ENCODE measurements at regions not wholly inside any gene's neighbourhood (a gene's known extent, or its start where the extent isn't known, plus 50 kb on each side); places are given as distances from the start of the nearest gene placed in this dataset.
"Not testable (repeated sequence)": the region's sequence is repeated elsewhere in the genome, so short reads cannot be mapped to it uniquely, and the experiment has no call there.

- not testable (repeated sequence) for TF ChIP-seq EGR1 (IDR thresholded peaks at IDR 0.05; ENCODE audit: low read depth in 2 of 2); ATF3 (IDR thresholded peaks at IDR 0.05); GABPA (IDR thresholded peaks at IDR 0.05 in 1 of 2, conservative IDR thresholded peaks at IDR 0.05 in 1 of 2); NR2F2 (IDR thresholded peaks at IDR 0.05); JUND (IDR thresholded peaks at IDR 0.05); REST (IDR thresholded peaks at IDR 0.05); RAD21 (IDR thresholded peaks at IDR 0.05); TAF1 (conservative IDR thresholded peaks at IDR 0.05); SP1 (IDR thresholded peaks at IDR 0.05)
- TF ChIP-seq, protein P1, sequence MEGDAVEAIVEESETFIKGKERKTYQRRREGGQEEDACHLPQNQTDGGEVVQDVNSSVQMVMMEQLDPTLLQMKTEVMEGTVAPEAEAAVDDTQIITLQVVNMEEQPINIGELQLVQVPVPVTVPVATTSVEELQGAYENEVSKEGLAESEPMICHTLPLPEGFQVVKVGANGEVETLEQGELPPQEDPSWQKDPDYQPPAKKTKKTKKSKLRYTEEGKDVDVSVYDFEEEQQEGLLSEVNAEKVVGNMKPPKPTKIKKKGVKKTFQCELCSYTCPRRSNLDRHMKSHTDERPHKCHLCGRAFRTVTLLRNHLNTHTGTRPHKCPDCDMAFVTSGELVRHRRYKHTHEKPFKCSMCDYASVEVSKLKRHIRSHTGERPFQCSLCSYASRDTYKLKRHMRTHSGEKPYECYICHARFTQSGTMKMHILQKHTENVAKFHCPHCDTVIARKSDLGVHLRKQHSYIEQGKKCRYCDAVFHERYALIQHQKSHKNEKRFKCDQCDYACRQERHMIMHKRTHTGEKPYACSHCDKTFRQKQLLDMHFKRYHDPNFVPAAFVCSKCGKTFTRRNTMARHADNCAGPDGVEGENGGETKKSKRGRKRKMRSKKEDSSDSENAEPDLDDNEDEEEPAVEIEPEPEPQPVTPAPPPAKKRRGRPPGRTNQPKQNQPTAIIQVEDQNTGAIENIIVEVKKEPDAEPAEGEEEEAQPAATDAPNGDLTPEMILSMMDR (IDR thresholded peaks at IDR 0.05; ENCODE audit: low read depth, low read length, missing input control) = not testable (repeated sequence)
- TF ChIP-seq, protein P2, sequence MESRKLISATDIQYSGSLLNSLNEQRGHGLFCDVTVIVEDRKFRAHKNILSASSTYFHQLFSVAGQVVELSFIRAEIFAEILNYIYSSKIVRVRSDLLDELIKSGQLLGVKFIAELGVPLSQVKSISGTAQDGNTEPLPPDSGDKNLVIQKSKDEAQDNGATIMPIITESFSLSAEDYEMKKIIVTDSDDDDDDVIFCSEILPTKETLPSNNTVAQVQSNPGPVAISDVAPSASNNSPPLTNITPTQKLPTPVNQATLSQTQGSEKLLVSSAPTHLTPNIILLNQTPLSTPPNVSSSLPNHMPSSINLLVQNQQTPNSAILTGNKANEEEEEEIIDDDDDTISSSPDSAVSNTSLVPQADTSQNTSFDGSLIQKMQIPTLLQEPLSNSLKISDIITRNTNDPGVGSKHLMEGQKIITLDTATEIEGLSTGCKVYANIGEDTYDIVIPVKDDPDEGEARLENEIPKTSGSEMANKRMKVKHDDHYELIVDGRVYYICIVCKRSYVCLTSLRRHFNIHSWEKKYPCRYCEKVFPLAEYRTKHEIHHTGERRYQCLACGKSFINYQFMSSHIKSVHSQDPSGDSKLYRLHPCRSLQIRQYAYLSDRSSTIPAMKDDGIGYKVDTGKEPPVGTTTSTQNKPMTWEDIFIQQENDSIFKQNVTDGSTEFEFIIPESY (IDR thresholded peaks at IDR 0.05) = not testable (repeated sequence)
Observed at GRCh38 chr13:76575634-76576033, 310.6 kb downstream of the KCTD12 start.

Data from liver (tissue), 3 donors.